ENCODE measurements at regions not wholly inside any gene's neighbourhood (a gene's known extent, or its start where the extent isn't known, plus 50 kb on each side); places are given as distances from the start of the nearest gene placed in this dataset.

DNA sequence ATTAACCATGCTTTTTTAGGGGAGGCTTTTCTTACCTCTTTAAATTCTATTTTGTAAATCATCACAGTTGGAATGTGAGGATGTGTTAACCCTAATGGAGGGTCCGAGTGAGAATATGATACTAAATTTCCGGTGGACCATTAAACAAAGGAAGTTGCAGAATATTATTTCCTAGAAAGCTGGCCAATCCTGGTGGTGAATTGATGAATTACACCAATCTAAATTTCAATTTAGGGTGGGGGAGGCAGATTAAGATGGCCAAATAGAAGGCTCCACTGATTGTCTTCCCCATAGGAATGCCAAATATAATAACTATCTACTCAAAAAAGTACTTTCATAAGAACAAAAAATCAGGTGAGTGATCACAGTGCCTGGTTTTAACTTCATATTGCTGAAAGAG is 1045.6 kb downstream of the GLUD2 start:
- DNase-seq, result no peak
- TF ChIP-seq, protein P1, sequence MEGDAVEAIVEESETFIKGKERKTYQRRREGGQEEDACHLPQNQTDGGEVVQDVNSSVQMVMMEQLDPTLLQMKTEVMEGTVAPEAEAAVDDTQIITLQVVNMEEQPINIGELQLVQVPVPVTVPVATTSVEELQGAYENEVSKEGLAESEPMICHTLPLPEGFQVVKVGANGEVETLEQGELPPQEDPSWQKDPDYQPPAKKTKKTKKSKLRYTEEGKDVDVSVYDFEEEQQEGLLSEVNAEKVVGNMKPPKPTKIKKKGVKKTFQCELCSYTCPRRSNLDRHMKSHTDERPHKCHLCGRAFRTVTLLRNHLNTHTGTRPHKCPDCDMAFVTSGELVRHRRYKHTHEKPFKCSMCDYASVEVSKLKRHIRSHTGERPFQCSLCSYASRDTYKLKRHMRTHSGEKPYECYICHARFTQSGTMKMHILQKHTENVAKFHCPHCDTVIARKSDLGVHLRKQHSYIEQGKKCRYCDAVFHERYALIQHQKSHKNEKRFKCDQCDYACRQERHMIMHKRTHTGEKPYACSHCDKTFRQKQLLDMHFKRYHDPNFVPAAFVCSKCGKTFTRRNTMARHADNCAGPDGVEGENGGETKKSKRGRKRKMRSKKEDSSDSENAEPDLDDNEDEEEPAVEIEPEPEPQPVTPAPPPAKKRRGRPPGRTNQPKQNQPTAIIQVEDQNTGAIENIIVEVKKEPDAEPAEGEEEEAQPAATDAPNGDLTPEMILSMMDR (IDR thresholded peaks at IDR 0.05), result peak in 1 of 4 donors; percentile 5
- no peak for TF ChIP-seq POLR2A (IDR thresholded peaks at IDR 0.05)
- Histone ChIP-seq H3K36me3 (no peaks in the 10 kb centered on the region), H3K4me1 (no peaks in the 10 kb centered on the region), H3K27ac (no peak overlapping the region), H3K27me3 (no peaks in the 10 kb centered on the region), H3K4me3 (no peak overlapping the region), H3K9me3 (no peaks in the 10 kb centered on the region)
- WGBS (ENCODE audit: insufficient coverage, low coverage, low lambda C conversion rate, missing lambda C conversion rate), result 58% methylated on average over 2 of the region's 2 CpGs
- no peak for ATAC-seq
- intact Hi-C loops (cut with DNase I), result no loop called here

DNA sequence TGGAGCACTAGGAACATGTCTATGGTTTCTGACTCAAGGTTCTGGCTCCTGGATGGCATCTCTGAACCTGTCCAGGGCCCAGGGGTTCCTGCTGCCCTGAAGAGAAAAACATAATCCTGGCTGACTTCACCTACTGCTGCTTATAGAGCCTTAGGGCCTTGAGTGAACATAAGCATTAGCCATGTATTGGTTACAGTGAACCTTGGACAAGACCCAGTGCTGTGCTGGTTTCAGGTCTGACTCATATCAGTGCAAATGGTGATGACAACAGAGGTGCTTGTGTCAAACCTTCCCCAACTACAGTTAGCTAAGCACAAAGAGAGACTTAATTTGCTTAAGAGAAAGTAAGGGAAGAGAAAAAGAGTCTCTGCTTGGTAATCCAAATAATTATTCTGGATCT is 1047.2 kb downstream of the GLUD2 start:
- Histone ChIP-seq H3K4me1 (no peaks in the 10 kb centered on the region), H3K27me3 (no peaks in the 10 kb centered on the region), H3K36me3 (no peaks in the 10 kb centered on the region), H3K27ac (no peak overlapping the region), H3K4me3 (no peak overlapping the region), H3K9me3 (no peaks in the 10 kb centered on the region)
- TF ChIP-seq, protein P1 (IDR thresholded peaks at IDR 0.05), result no peak
- no peak for TF ChIP-seq POLR2A (IDR thresholded peaks at IDR 0.05)
- intact Hi-C loops (cut with DNase I), result no loop called here
- no peak for ATAC-seq
- DNase-seq, result no peak

DNA sequence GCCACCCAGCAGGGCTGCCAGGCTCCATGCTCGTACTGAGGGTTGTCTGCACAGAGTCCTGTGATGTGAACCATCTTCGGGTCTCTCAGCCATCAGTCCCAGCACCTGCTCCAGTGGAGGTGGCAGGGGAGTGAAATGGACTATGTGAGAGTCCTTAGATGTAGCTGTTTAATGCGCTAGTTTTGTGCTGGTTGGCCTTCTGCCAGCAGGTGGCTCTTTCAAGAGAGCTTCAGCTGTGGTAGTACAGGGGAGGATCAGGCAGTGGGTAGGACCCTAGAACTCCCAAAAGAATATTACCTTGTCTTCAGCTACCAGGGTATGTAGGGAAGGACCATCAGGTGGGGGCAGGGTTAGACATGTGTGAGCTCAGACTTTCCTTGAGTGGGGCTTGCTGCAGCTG is 1066.0 kb downstream of the GLUD2 start:
- Histone ChIP-seq H3K9me3 (no peaks in the 10 kb centered on the region), H3K27ac (no peak overlapping the region), H3K36me3 (no peaks in the 10 kb centered on the region), H3K27me3 (no peaks in the 10 kb centered on the region), H3K4me1 (no peaks in the 10 kb centered on the region), H3K4me3 (no peak overlapping the region)
- WGBS (ENCODE audit: insufficient coverage, low coverage, low lambda C conversion rate, missing lambda C conversion rate), result 46% methylated on average over 3 of the region's 3 CpGs
- no peak for DNase-seq
- intact Hi-C loops (cut with DNase I), result no loop called here
- no peak for TF ChIP-seq POLR2A (IDR thresholded peaks at IDR 0.05)
- TF ChIP-seq, protein P1 (IDR thresholded peaks at IDR 0.05), result no peak
- no peak for ATAC-seq

DNA sequence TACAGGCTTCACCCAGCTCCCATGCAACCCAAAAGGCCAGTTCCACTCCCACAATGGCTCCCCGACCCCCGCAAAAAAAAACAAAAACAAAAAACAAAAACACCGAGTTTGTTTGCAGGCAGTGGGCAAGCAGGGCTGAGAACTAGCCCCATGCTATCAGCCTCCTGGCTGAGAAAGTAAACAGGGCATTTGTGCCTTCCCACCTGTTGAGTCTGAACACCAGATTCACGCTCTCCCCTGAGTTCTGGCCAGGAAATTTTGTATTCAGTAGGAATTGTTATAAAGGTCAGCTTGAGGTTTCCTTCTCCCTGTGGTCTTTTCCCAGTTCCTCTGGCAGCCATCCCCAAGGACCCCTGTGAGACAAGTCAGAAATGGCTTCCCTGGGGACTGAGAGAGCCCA is 1066.5 kb downstream of the GLUD2 start:
- TF ChIP-seq POLR2A (IDR thresholded peaks at IDR 0.05), result no peak
- H3K4me1 ChIP-seq, result no peaks in the 10 kb centered on the region

DNA sequence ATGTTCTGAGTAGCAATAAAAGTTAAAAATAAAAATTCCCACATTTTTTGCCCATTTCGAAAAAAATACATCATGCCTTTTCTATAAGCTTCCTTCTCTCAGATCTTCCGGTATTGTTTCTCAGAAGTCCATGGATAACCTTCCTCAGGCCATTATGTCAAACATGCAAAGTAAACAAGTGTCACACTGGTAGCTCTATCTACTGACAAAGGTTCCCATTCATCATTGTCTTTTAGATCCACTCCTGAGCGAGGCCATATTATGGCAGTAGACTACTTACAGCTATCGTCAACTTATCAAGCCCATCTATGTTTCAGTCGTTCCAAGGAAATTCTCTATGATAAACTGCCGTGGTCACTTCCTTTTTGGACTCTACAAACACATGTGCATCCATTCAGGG is 1068.2 kb downstream of the GLUD2 start:
- WGBS (ENCODE audit: insufficient coverage, low coverage, low lambda C conversion rate, missing lambda C conversion rate), result 33% methylated on average over 6 of the region's 6 CpGs
- Histone ChIP-seq H3K4me1 (no peaks in the 10 kb centered on the region), H3K27ac (no peak overlapping the region), H3K9me3 (no peaks in the 10 kb centered on the region), H3K4me3 (no peak overlapping the region), H3K27me3 (no peaks in the 10 kb centered on the region), H3K36me3 (no peaks in the 10 kb centered on the region)
- ATAC-seq (no peak), DNase-seq (no peak)
- intact Hi-C loops (cut with DNase I), result no loop called here
- no peak for TF ChIP-seq POLR2A (IDR thresholded peaks at IDR 0.05)
- TF ChIP-seq, protein P1 (IDR thresholded peaks at IDR 0.05), result no peak

More for the DNA sequence above, 1066.5 kb downstream of the GLUD2 start:
- DNase-seq, result no peak
- intact Hi-C loops (cut with DNase I), result no loop called here
- Histone ChIP-seq H3K9me3 (no peaks in the 10 kb centered on the region), H3K27ac (no peak overlapping the region), H3K4me3 (no peak overlapping the region), H3K36me3 (no peaks in the 10 kb centered on the region), H3K27me3 (no peaks in the 10 kb centered on the region)
- WGBS (ENCODE audit: insufficient coverage, low coverage, low lambda C conversion rate, missing lambda C conversion rate), result 25% methylated on average over 1 of the region's 4 CpGs
- no peak for ATAC-seq
